Neural progenitor cell (in vitro differentiated cells): ENCODE measurements at regions not wholly inside any gene's neighbourhood (a gene's known extent, or its start where the extent isn't known, plus 50 kb on each side); places are given as distances from the start of the nearest gene placed in this dataset.

Source experiments
- EZH2phosphoT487 ChIP-seq: fragments of 200-600 bp; sonication (generic); IDR thresholded peaks from 2 replicates; pipeline ENCODE4 v1.6.1; 2017; ENCODE audit warnings: antibody characterized with exemption
- TF ChIP-seq, protein P1 (sequence below): fragments of 200-600 bp; sonication (generic); IDR thresholded peaks from 2 replicates; pipeline ENCODE4 v1.5.1; 2017; ENCODE audit warnings: antibody characterized with exemption, mild to moderate bottlenecking

- TF ChIP-seq, protein P1, sequence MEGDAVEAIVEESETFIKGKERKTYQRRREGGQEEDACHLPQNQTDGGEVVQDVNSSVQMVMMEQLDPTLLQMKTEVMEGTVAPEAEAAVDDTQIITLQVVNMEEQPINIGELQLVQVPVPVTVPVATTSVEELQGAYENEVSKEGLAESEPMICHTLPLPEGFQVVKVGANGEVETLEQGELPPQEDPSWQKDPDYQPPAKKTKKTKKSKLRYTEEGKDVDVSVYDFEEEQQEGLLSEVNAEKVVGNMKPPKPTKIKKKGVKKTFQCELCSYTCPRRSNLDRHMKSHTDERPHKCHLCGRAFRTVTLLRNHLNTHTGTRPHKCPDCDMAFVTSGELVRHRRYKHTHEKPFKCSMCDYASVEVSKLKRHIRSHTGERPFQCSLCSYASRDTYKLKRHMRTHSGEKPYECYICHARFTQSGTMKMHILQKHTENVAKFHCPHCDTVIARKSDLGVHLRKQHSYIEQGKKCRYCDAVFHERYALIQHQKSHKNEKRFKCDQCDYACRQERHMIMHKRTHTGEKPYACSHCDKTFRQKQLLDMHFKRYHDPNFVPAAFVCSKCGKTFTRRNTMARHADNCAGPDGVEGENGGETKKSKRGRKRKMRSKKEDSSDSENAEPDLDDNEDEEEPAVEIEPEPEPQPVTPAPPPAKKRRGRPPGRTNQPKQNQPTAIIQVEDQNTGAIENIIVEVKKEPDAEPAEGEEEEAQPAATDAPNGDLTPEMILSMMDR = no peak
- no peak for TF ChIP-seq EZH2phosphoT487
Measured at GRCh38 chr15:22258398-22259150, 178.2 kb downstream of the OR4M2 start.
